A549 (cell line): ENCODE measurements at regions not wholly inside any gene's neighbourhood (a gene's known extent, or its start where the extent isn't known, plus 50 kb on each side); places are given as distances from the start of the nearest gene placed in this dataset.

Source experiments
- ATAC-seq, 2 experiments: fragments of 200-7000 bp in 1 of 2; fragments of >200 bp in 1 of 2; cut with Nextera tagmentation in 1 of 2; cut with Tn5 transposase in 1 of 2; 3 replicates each; pipeline versions ENCODE4 v1.8.0 to v1.9.1; 2018 to 2020; ENCODE audit warnings: mild to moderate bottlenecking in 1 of 2, moderate library complexity in 1 of 2
- CTCF ChIA-PET: fragments of 300-600 bp; sonication (Branson Sonifier 250); formaldehyde crosslinking; extraction: SDS; loops from one replicate; lab custom pipeline; 2021; ENCODE audit warnings: antibody characterized with exemption, inconsistent platforms; lab: Yijun Ruan, JAX
- POLR2A ChIA-PET: fragments of 350-600 bp; formaldehyde crosslinking; extraction: SDS; loops from one replicate; lab custom pipeline; 2021; ENCODE audit warnings: antibody characterized with exemption, inconsistent platforms; lab: Yijun Ruan, JAX
- DNase-seq, 2 experiments: peaks; one replicate each; pipeline versions ENCODE4 v3.0.0 to v3.0.0-alpha.2; 2011 to 2016; ENCODE audit warnings: low read depth in 1 of 2, low spot score in 1 of 2
- FAIRE-seq: peaks from 2 replicates; lab custom pipeline; 2011; peaks lifted over from hg19 to GRCh38; lab: Jason Lieb, UNC
- H3K27ac ChIP-seq, 2 experiments: fragments of >200 bp; sonication (Bioruptor Twin); formaldehyde crosslinking; 3 replicates each; pipeline ENCODE4 v1.5.1; 2016 to 2017
- H3K4me1 ChIP-seq: fragments of >200 bp; sonication (Bioruptor Twin); formaldehyde crosslinking; 3 replicates; pipeline ENCODE4 v1.6.1; 2016
- H3K4me2 ChIP-seq: fragments of >200 bp; sonication (Bioruptor Twin); formaldehyde crosslinking; 3 replicates; pipeline ENCODE4 v1.6.1; 2016
- H3K4me3 ChIP-seq: fragments of >200 bp; sonication (Bioruptor Twin); formaldehyde crosslinking; 3 replicates; pipeline ENCODE4 v1.5.1; 2016
- H3K9me3 ChIP-seq: fragments of >200 bp; sonication (Bioruptor Twin); formaldehyde crosslinking; 3 replicates; pipeline ENCODE4 v1.6.1; 2016
- CBX2 ChIP-seq: fragments of 200-600 bp; sonication (generic); IDR thresholded peaks from 2 replicates; pipeline ENCODE4 v1.6.1; 2016; ENCODE audit warnings: low read depth, mild to moderate bottlenecking, borderline replicate concordance
- CHD2 ChIP-seq: fragments of 150-350 bp; IDR thresholded peaks from 2 replicates; pipeline ENCODE4 v1.6.1; 2014; ENCODE audit warnings: low read length; ENCODE audit not compliant: partially characterized antibody
- EHF ChIP-seq: fragments of 250-450 bp; sonication (Bioruptor Pico); IDR thresholded peaks from 2 replicates; pipeline ENCODE4 v1.5.0; 2020; ENCODE audit warnings: mild to moderate bottlenecking
- EHMT2 ChIP-seq: fragments of 200-600 bp; sonication (generic); IDR thresholded peaks from 2 replicates; pipeline ENCODE4 v1.6.1; 2016; ENCODE audit warnings: antibody characterized with exemption, low read depth, mild to moderate bottlenecking, moderate library complexity
- HDAC2 ChIP-seq: fragments of 200-600 bp; sonication (generic); IDR thresholded peaks from 2 replicates; pipeline ENCODE4 v1.6.1; 2016
- HES2 ChIP-seq: fragments of >200 bp; sonication (Bioruptor Twin); formaldehyde crosslinking; IDR thresholded peaks from 2 replicates; pipeline ENCODE4 v1.6.1; 2016
- HOXB5 ChIP-seq: fragments of 250-450 bp; sonication (Bioruptor Pico); IDR thresholded peaks from 2 replicates; pipeline ENCODE4 v1.5.0; 2020; ENCODE audit warnings: mild to moderate bottlenecking, moderate library complexity
- JUN ChIP-seq, 2 experiments: fragments of >200 bp; sonication (Bioruptor Twin); formaldehyde crosslinking; IDR thresholded peaks; 2 replicates in 1 of 2; 3 replicates in 1 of 2; pipeline ENCODE4 v1.6.1; 2016 to 2017
- KDM1A ChIP-seq: fragments of 200-600 bp; sonication (generic); IDR thresholded peaks from 2 replicates; pipeline ENCODE4 v1.6.1; 2016; ENCODE audit warnings: low read depth, mild to moderate bottlenecking
- KDM5A ChIP-seq: fragments of 200-600 bp; sonication (generic); IDR thresholded peaks from 2 replicates; pipeline ENCODE4 v1.6.1; 2016; ENCODE audit warnings: antibody characterized with exemption, mild to moderate bottlenecking
- MAZ ChIP-seq: fragments of 150-350 bp; IDR thresholded peaks from 2 replicates; pipeline ENCODE4 v1.6.1; 2014; ENCODE audit warnings: antibody characterized with exemption, low read depth, low read length, borderline replicate concordance
- MYC ChIP-seq: IDR thresholded peaks from 2 replicates; pipeline ENCODE4 v1.6.1; 2012; ENCODE audit warnings: mild to moderate bottlenecking, inconsistent platforms, low read length, improper control_type of control experiment, borderline replicate concordance
- NFE2L2 ChIP-seq: fragments of 150-350 bp; conservative IDR thresholded peaks from 2 replicates; pipeline ENCODE4 v1.6.1; 2014; ENCODE audit warnings: low read length
- NPAS2 ChIP-seq: fragments of 250-450 bp; sonication (Bioruptor Pico); IDR thresholded peaks from 2 replicates; pipeline ENCODE4 v1.8.0; 2022; ENCODE audit warnings: mild to moderate bottlenecking, moderate library complexity, borderline replicate concordance
- POLR2AphosphoS2 ChIP-seq: conservative IDR thresholded peaks from 2 replicates; pipeline ENCODE4 v1.6.1; 2012; ENCODE audit warnings: low read length, improper control_type of control experiment, inconsistent platforms
- RAD21 ChIP-seq, 2 experiments: fragments of >200 bp in 1 of 2; sonication (Bioruptor Twin) in 1 of 2; formaldehyde crosslinking in 1 of 2; IDR thresholded peaks in 1 of 2; conservative IDR thresholded peaks in 1 of 2; 2 replicates in 1 of 2; 3 replicates in 1 of 2; pipeline ENCODE4 v1.6.1; 2012 to 2018; ENCODE audit warnings: inconsistent platforms in 1 of 2
- RFX5 ChIP-seq: fragments of 450-650 bp; IDR thresholded peaks from 2 replicates; pipeline ENCODE4 v1.7.1; 2014; ENCODE audit warnings: antibody characterized with exemption, mild to moderate bottlenecking, moderate library complexity
- SMC3 ChIP-seq: fragments of >200 bp; sonication (Bioruptor Twin); formaldehyde crosslinking; IDR thresholded peaks from 3 replicates; pipeline ENCODE4 v1.6.1; 2018; ENCODE audit warnings: inconsistent platforms
- SREBF2 ChIP-seq: fragments of 450-650 bp; IDR thresholded peaks from 2 replicates; pipeline ENCODE4 v1.6.1; 2014; ENCODE audit warnings: mild to moderate bottlenecking, moderate library complexity
- USF2 ChIP-seq: fragments of 450-650 bp; IDR thresholded peaks from 2 replicates; pipeline ENCODE4 v1.6.1; 2014; ENCODE audit warnings: antibody characterized with exemption
- ZFP36 ChIP-seq: fragments of 450-650 bp; IDR thresholded peaks from 2 replicates; pipeline ENCODE4 v1.6.1; 2014; ENCODE audit warnings: borderline replicate concordance; ENCODE audit not compliant: partially characterized antibody
- WGBS: methylation state at CpG from one replicate; pipeline ENCODE4 v1.1.6; 2017; ENCODE audit errors: missing lambda C conversion rate; 5-methylcytosine and 5-hydroxymethylcytosine counted together
- TF ChIP-seq, protein P1 (sequence below): fragments of 250-450 bp; sonication (Bioruptor Pico); IDR thresholded peaks from 2 replicates; pipeline ENCODE4 v1.5.0; 2021; ENCODE audit warnings: mild to moderate bottlenecking, moderate library complexity, borderline replicate concordance
- TF ChIP-seq, protein P2 (sequence below): fragments of 200-600 bp; sonication (generic); IDR thresholded peaks from 2 replicates; pipeline ENCODE4 v1.6.1; 2016; ENCODE audit warnings: antibody characterized with exemption, mild to moderate bottlenecking, moderate library complexity

DNA sequence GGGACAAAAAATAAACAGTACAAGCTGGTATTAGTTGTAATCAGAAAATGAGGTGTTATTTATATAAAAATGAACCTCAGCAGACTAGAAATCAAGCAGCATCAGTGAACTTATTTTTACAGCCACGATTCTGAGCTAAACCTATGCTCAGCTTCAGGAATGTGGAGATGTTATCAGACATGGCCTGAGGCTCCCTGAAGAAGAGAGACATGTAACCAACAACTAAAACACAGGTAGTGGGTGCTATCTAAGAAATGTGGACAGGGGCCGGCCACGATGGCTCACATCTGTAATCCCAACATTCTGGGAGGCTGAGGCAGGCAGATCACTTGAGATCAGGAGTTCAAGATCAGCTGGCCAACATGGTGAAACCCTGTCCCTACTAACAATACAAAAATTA is 534.3 kb downstream of the VRK1 start:
- H3K9me3 ChIP-seq: no peaks in the 10 kb centered on the region
- TF ChIP-seq EHF (no peak), JUN (IDR thresholded peaks at IDR 0.05) (no peak), MYC (no peak), CHD2 (no peak), SREBF2 (no peak)
- TF ChIP-seq, protein P1, sequence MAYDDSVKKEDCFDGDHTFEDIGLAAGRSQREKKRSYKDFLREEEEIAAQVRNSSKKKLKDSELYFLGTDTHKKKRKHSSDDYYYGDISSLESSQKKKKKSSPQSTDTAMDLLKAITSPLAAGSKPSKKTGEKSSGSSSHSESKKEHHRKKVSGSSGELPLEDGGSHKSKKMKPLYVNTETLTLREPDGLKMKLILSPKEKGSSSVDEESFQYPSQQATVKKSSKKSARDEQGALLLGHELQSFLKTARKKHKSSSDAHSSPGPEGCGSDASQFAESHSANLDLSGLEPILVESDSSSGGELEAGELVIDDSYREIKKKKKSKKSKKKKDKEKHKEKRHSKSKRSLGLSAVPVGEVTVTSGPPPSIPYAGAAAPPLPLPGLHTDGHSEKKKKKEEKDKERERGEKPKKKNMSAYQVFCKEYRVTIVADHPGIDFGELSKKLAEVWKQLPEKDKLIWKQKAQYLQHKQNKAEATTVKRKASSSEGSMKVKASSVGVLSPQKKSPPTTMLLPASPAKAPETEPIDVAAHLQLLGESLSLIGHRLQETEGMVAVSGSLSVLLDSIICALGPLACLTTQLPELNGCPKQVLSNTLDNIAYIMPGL: no peak
- ATAC-seq (no peak), FAIRE-seq (no peak), DNase-seq (no peak)
- H3K4me2 ChIP-seq: no peak overlapping the region
- WGBS: 40% methylated on average over 3 of the region's 3 CpGs
- no peak overlapping the region for H3K27ac ChIP-seq
- no peak overlapping the region for H3K4me3 ChIP-seq
- H3K4me1 ChIP-seq: no peaks in the 10 kb centered on the region
- POLR2A ChIA-PET: no interaction called here
- CTCF ChIA-PET: no interaction called here

DNA sequence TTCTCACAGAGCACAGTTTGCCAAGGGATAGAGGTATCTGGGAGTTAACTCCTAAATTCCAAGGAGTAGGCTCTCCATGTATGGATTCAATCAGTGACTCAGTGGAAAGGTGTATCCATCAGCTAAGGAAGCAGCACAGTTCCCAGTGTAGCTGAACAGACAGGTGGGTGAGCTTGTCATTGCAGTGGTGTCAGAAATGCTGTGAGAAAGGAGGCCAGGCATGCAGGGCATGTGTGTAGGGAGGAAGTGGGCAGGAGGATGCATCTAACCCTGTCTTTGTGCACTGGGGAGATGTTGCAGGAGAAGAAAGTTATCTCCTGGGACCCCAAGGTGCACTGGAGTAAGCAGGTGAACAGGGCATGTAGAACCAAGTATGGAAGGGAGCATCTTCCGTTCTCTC is 539.0 kb downstream of the VRK1 start:
- TF ChIP-seq HDAC2 (no peak), NPAS2 (CRISPR knock-in tag) (no peak), HES2 (no peak), MAZ (no peak), POLR2AphosphoS2 (no peak), KDM5A (no peak), ZFP36 (no peak), USF2 (no peak)
- TF ChIP-seq, protein P2, sequence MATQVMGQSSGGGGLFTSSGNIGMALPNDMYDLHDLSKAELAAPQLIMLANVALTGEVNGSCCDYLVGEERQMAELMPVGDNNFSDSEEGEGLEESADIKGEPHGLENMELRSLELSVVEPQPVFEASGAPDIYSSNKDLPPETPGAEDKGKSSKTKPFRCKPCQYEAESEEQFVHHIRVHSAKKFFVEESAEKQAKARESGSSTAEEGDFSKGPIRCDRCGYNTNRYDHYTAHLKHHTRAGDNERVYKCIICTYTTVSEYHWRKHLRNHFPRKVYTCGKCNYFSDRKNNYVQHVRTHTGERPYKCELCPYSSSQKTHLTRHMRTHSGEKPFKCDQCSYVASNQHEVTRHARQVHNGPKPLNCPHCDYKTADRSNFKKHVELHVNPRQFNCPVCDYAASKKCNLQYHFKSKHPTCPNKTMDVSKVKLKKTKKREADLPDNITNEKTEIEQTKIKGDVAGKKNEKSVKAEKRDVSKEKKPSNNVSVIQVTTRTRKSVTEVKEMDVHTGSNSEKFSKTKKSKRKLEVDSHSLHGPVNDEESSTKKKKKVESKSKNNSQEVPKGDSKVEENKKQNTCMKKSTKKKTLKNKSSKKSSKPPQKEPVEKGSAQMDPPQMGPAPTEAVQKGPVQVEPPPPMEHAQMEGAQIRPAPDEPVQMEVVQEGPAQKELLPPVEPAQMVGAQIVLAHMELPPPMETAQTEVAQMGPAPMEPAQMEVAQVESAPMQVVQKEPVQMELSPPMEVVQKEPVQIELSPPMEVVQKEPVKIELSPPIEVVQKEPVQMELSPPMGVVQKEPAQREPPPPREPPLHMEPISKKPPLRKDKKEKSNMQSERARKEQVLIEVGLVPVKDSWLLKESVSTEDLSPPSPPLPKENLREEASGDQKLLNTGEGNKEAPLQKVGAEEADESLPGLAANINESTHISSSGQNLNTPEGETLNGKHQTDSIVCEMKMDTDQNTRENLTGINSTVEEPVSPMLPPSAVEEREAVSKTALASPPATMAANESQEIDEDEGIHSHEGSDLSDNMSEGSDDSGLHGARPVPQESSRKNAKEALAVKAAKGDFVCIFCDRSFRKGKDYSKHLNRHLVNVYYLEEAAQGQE: no peak
- ATAC-seq (no peak), DNase-seq (no peak), FAIRE-seq (no peak)
- no peak overlapping the region for H3K27ac ChIP-seq
- ChIA-PET POLR2A (no interaction called here), CTCF (no interaction called here)
- no peaks in the 10 kb centered on the region for H3K4me1 ChIP-seq
- no peak overlapping the region for H3K4me3 ChIP-seq
- no peak overlapping the region for H3K4me2 ChIP-seq
- H3K9me3 ChIP-seq: no peaks in the 10 kb centered on the region
- WGBS: 0% methylated on average over 1 of the region's 1 CpG

DNA sequence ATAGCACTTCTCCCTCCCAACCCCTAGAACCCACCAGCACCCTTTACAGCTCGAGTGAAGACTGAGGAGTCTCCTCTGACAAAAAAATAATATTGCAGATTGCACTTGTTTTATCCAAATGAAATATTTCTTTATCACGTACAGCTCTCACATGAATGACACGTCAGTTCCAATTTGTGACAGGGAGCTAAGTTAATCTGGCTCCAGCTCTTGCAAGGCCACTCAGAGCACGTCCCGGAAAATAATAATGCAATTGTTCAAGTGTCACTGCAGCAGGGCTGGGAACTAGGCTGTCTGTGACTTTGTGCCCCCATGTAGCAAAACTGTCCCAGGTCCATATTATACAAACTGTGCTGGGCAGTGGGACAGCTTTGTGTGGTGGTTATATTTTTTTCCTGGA is 539.6 kb downstream of the VRK1 start:
- no peak for TF ChIP-seq NFE2L2
- TF ChIP-seq SMC3: no peak
- TF ChIP-seq ZFP36: no peak
- no peak for TF ChIP-seq RAD21 (conservative IDR thresholded peaks at IDR 0.05 in 1 of 2, IDR thresholded peaks at IDR 0.05 in 1 of 2)
- no peak for TF ChIP-seq EHMT2
- TF ChIP-seq RFX5: no peak
- no peak for TF ChIP-seq HOXB5 (CRISPR knock-in tag)
- no peak for TF ChIP-seq HDAC2
- no peak for TF ChIP-seq KDM1A
- TF ChIP-seq CBX2: no peak
- WGBS: 11% methylated on average over 5 of the region's 5 CpGs

More for the DNA sequence above, 539.6 kb downstream of the VRK1 start:
- CTCF ChIA-PET: no interaction called here
- ATAC-seq: no peak
- no peak overlapping the region for H3K4me3 ChIP-seq
- no peaks in the 10 kb centered on the region for H3K4me1 ChIP-seq
- no peak for DNase-seq
- POLR2A ChIA-PET: no interaction called here
- no peak for FAIRE-seq
- no peak overlapping the region for H3K27ac ChIP-seq
- no peak overlapping the region for H3K4me2 ChIP-seq
- H3K9me3 ChIP-seq: no peaks in the 10 kb centered on the region
